ENCODE measurements at regions not wholly inside any gene's neighbourhood (a gene's known extent, or its start where the extent isn't known, plus 50 kb on each side); places are given as distances from the start of the nearest gene placed in this dataset.

DNA sequence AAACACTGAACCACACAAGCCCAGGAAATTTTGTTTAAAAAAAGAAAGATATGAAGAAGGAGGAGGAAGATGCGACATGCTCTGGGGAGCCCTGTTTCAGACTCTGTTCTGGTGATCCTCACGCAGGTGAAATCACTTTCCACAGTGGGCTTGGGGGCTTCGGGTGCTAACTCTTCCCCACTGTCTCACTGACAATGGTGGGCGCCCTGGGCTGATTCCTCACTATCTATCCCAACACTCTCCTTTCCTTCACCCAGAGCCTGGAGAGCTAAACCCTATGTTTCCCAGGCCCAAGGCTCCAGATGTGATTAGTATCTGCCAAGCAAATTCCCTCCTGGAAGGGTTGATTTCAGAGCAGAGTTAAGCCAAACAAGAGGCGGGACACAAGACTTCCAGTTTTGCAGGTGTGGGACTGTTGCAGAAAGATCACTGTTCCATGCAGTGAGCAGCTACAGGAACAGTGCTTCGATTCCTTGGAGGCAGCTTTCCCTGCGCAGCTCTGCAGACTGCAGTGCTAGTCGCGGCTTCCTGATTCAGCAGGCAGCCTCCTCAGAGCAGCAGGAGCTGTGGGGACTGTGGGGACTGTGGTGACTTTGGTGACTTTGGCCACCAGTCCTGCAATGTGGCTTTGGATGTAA, 168.3 kb downstream of the RHOU start:
- DNase-seq (ENCODE audit: low spot score) (peak; percentile 20), ATAC-seq (no peak)
- Mint-ChIP-seq H3K27ac (no peak overlapping the region), H3K4me1 (ENCODE audit: low read depth in 2 of 2) (no peaks in the 10 kb centered on the region), H3K27me3 (peaks cover 0 to 3% of the 10 kb centered on the region in 2 donors), H3K36me3 (no peaks in the 10 kb centered on the region), H3K4me3 (no peak overlapping the region), H3K9me3 (no peaks in the 10 kb centered on the region)

DNA sequence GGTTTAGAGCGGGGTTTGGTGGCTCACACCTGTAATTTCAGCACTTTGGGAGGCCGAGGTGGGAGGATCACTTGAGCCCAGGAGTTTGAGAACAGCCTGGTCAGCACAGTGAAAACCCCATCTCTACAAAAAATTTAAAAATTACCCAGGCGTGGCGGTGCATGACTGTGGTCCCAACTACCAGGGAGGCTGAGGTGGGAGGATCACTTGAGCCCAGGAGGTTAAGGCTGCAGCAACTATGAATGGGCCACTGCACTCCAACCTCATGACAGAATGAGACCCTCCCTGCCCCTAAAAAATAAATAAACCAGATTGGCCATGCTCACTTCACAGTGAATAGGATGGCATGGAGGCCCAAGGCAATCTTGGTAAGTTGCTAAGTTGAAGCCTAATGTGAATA, 168.9 kb downstream of the RHOU start:
- ATAC-seq (no peak), DNase-seq (ENCODE audit: low spot score) (peak; percentile 29)
- H3K27ac Mint-ChIP-seq = no peak overlapping the region
- H3K27me3 Mint-ChIP-seq = peaks cover 0 to 3% of the 10 kb centered on the region in 2 donors
- no peaks in the 10 kb centered on the region for H3K4me1 Mint-ChIP-seq (ENCODE audit: low read depth in 2 of 2)
- H3K4me3 Mint-ChIP-seq = no peak overlapping the region
- no peaks in the 10 kb centered on the region for H3K36me3 Mint-ChIP-seq
- H3K9me3 Mint-ChIP-seq = no peaks in the 10 kb centered on the region

DNA sequence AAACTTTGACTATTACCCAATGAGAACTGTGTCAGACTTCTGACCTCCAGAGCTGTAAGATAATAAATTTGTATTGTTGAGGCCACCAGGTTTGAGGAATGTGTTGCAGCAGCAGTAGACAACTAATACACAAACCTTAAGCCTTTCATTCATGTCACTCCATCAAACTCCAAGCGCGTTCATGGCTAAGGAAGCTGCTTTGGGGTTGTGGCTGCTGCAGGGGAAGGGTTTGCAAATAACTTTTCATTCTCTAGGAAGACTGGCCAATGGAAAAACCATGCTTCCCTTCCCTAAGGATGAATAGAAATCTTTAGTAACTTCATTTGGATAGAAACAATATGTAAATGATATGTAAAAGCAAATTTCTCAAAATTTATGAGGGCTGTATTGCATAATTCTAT, 170.4 kb downstream of the RHOU start:
- H3K27me3 Mint-ChIP-seq = peaks cover 5 to 6% of the 10 kb centered on the region in 2 donors
- no peaks in the 10 kb centered on the region for H3K4me1 Mint-ChIP-seq (ENCODE audit: low read depth in 2 of 2)
- H3K4me3 Mint-ChIP-seq = no peak overlapping the region
- no peak overlapping the region for H3K27ac Mint-ChIP-seq
- H3K36me3 Mint-ChIP-seq = no peaks in the 10 kb centered on the region
- DNase-seq (ENCODE audit: low spot score) (no peak), ATAC-seq (no peak)
- no peaks in the 10 kb centered on the region for H3K9me3 Mint-ChIP-seq

DNA sequence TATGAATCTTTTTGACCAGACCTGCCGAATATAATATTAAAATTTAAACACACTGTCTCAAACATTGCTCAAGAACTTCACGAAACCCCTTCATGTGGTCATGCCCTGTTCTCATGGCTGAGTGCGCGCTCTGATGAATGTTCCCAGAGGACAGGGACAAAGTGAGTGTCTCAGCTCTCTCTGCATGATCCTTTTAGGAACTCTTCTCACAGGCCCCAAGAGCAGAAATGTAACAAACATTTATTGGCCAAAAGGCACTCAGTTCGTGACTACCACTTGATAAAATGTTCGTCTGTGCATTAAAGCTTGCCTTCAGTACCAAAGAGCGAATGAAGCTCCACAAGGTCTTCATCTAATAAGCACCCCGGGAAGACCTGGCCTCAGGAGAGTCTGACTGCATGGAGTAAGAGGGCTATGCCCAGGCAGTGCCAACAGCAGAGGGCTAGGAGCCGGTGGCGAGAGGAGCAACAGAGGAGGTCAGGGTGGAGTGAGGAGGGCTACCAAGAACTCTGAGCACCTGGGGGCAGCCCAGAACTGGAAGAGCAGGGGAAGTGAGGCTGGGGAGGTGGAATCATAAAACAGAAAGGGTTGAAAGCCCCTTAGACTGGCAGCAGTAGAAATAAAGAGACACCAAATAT, 171.1 kb downstream of the RHOU start:
- Mint-ChIP-seq H3K9me3 (no peaks in the 10 kb centered on the region), H3K4me3 (no peak overlapping the region), H3K27me3 (peaks cover 5 to 6% of the 10 kb centered on the region in 2 donors), H3K4me1 (ENCODE audit: low read depth in 2 of 2) (no peaks in the 10 kb centered on the region), H3K36me3 (no peaks in the 10 kb centered on the region), H3K27ac (no peak overlapping the region)
- no peak for ATAC-seq
- no peak for DNase-seq (ENCODE audit: low spot score)

DNA sequence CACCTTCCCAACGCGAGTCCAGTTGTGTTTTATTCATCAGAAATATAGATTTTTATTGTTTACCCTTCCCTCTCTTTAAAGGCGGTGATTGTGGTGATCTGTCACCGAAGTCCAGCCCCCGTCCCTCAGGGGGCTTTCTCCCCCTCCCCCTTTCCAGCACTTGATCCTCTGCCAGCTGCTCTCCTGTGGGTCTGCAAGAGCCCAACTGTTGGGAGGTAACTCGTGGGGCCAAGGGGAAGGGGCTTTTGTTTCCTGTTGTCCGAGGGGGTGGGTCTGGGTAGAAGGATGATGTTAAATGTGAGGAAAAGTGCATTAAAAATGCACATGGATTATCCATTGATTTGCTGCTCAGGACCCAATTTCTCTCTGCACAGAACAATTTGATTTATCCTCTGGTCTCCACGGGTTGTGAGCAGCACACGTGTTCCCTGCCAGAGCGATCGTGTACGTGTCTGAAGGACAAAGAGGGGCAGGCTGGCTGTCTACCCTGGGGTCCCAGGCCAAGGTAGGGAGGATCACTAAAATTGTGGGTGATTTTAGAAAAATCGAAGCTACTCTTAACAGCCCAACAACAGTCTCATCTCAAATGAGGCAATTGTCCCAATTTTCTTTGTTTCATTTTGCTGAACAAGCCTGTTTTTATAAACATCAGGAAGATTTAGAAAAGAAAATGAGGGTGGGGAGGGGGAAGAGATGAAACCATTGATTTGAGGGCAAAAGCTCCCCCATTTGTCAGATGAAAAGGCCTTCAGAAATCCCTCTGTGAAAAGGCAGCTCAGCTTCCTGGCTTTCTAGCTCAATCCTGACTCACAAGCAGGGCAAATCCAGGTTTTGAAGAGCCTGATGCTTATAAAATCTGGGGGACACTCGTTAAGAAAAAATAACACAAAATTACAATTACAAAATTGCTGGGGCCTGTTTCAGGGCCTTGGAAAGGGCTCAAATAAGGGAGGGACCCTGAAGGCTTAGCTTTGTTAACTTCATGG, 176.2 kb downstream of the RHOU start:
- no peaks in the 10 kb centered on the region for H3K4me1 Mint-ChIP-seq (ENCODE audit: low read depth in 2 of 2)
- H3K4me3 Mint-ChIP-seq = no peak overlapping the region
- no peak for ATAC-seq
- H3K27me3 Mint-ChIP-seq = peaks cover 3 to 5% of the 10 kb centered on the region in 2 donors
- H3K9me3 Mint-ChIP-seq = no peaks in the 10 kb centered on the region
- no peaks in the 10 kb centered on the region for H3K36me3 Mint-ChIP-seq
- no peak overlapping the region for H3K27ac Mint-ChIP-seq
- no peak for DNase-seq (ENCODE audit: low spot score)

DNA sequence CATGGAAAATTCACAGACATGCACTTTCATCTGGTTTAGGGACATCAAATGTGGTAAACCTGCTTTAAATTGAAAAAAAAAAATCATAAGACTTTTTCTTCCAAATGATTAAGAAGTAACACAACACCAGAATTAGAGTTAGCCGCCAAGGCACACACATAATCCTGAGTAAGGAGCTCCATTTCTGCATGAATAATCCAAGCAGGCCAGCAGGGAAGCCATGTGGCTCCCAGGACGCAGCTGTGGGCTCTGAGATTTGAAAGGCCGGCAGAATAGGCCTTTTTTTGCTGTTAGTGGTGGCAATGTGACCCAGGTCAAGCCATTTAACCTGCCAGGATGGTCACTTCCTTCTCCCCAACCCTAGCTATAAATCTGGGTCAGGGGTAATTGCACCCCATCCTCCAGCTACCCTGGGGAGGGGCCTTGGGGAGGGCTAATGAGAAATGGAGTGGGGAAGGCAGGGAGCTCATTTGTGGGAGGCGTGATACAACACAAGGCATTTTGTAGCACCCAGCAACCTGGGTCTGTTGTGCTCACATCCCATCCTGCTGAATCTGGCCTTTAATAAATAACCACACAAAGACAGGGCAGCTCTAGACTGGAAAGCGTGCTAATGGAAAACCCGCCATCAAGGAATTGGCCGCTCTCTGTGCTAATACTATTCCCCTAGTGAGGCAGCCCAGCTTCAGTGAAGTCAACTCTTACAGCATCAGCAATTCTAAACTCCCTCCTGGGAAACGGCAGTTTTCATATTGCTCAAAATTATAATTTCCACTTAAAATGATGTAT, 178.5 kb downstream of the RHOU start:
- peak; percentile 37 for DNase-seq (ENCODE audit: low spot score)

GRCh38 chr1:228914700-228915099, 179.4 kb downstream of the RHOU start:
- Mint-ChIP-seq H3K9me3 (no peaks in the 10 kb centered on the region), H3K4me1 (ENCODE audit: low read depth in 2 of 2) (peaks cover 2 to 5% of the 10 kb centered on the region in 2 donors), H3K4me3 (no peak overlapping the region), H3K36me3 (no peaks in the 10 kb centered on the region), H3K27me3 (peaks cover 2 to 3% of the 10 kb centered on the region in 2 donors), H3K27ac (no peak overlapping the region)
- ATAC-seq (no peak), DNase-seq (ENCODE audit: low spot score) (no peak)

More for the DNA sequence above, 178.5 kb downstream of the RHOU start:
- no peaks in the 10 kb centered on the region for H3K36me3 Mint-ChIP-seq
- peaks cover 0 to 2% of the 10 kb centered on the region in 2 donors for H3K4me1 Mint-ChIP-seq (ENCODE audit: low read depth in 2 of 2)
- no peak overlapping the region for H3K4me3 Mint-ChIP-seq
- H3K27ac Mint-ChIP-seq = no peak overlapping the region
- no peak for ATAC-seq
- peaks cover 3 to 5% of the 10 kb centered on the region in 2 donors for H3K27me3 Mint-ChIP-seq
- H3K9me3 Mint-ChIP-seq = no peaks in the 10 kb centered on the region

DNA sequence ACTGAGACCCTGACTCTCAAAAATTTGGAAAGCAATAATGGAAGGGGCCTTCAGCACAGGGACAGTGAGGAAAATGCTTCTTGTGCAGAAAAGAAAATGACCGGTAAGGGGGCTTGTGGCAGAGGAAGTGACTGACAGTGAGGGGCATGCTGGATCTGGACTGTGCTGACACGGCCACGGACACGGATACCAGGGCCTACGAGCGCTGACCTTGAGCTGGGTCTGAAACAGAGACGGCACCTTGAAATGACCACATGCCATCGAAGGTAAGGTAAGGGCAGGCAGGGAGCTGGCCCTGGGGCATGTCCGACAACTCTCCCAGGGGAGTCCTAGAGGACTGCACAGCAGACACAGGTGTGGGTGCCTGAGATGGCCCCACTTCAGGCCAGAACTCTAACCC, 182.1 kb downstream of the RHOU start:
- Mint-ChIP-seq H3K27me3 (no peaks in the 10 kb centered on the region), H3K36me3 (no peaks in the 10 kb centered on the region), H3K27ac (peak overlapping the region in 1 of 2 donors; percentile 21), H3K4me3 (no peak overlapping the region), H3K4me1 (ENCODE audit: low read depth in 2 of 2) (peaks cover 20 to 25% of the 10 kb centered on the region in 2 donors), H3K9me3 (no peaks in the 10 kb centered on the region)
- DNase-seq (ENCODE audit: low spot score) = no peak
- ATAC-seq = peak; percentile 22 to 34

GRCh38 chr1:228917755-228918154, 182.5 kb downstream of the RHOU start:
- Mint-ChIP-seq H3K4me1 (ENCODE audit: low read depth in 2 of 2) (peaks cover 20 to 25% of the 10 kb centered on the region in 2 donors), H3K36me3 (no peaks in the 10 kb centered on the region), H3K4me3 (no peak overlapping the region), H3K9me3 (no peaks in the 10 kb centered on the region), H3K27me3 (no peaks in the 10 kb centered on the region), H3K27ac (no peak overlapping the region)
- ATAC-seq (no peak), DNase-seq (ENCODE audit: low spot score) (peak; percentile 1)

- H3K27ac Mint-ChIP-seq = no peak overlapping the region
- no peaks in the 10 kb centered on the region for H3K9me3 Mint-ChIP-seq
- peak; percentile 45 for DNase-seq (ENCODE audit: low spot score)
- no peak overlapping the region for H3K4me3 Mint-ChIP-seq
- H3K4me1 Mint-ChIP-seq (ENCODE audit: low read depth in 2 of 2) = peaks cover 20 to 25% of the 10 kb centered on the region in 2 donors
- ATAC-seq = no peak
- H3K27me3 Mint-ChIP-seq = no peaks in the 10 kb centered on the region
- no peaks in the 10 kb centered on the region for H3K36me3 Mint-ChIP-seq
Measured at GRCh38 chr1:228918335-228918734, 183.1 kb downstream of the RHOU start.

DNA sequence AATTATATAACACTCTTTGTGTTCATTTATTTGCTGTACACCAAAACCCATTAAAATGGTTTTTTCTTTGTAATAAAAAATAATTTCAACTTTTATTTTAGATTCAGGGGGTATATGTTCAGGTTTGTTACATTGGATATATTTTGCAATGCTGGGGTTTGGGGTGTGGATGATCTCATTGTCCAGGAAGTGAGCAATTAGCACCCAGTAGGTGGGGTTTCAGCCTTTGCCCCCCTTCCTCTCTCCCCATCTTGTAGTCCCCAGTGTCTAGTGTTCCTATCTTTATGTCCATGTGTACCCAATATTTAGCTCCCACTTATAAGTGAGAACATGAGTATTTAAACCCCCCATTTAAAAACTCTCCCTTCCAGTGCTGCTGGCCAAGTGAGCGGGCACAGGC, 184.6 kb downstream of the RHOU start:
- no peaks in the 10 kb centered on the region for H3K27me3 Mint-ChIP-seq
- peak overlapping the region; percentile 23 for H3K4me3 Mint-ChIP-seq
- H3K36me3 Mint-ChIP-seq = no peaks in the 10 kb centered on the region
- H3K4me1 Mint-ChIP-seq (ENCODE audit: low read depth in 2 of 2) = peaks cover 20 to 25% of the 10 kb centered on the region in 2 donors
- no peaks in the 10 kb centered on the region for H3K9me3 Mint-ChIP-seq
- DNase-seq (ENCODE audit: low spot score) = peak; percentile 60
- peak; percentile 66 to 75 for ATAC-seq
- peak overlapping the region in 1 of 2 donors; percentile 56 for H3K27ac Mint-ChIP-seq

GRCh38 chr1:228920831-228921230, 185.6 kb downstream of the RHOU start:
- ATAC-seq = no peak
- no peaks in the 10 kb centered on the region for H3K9me3 Mint-ChIP-seq
- H3K27ac Mint-ChIP-seq = peak overlapping the region in 1 of 2 donors; percentile 56
- H3K36me3 Mint-ChIP-seq = no peaks in the 10 kb centered on the region
- H3K27me3 Mint-ChIP-seq = peaks cover 0 to 2% of the 10 kb centered on the region in 2 donors
- no peak overlapping the region for H3K4me3 Mint-ChIP-seq
- no peak for DNase-seq (ENCODE audit: low spot score)
- H3K4me1 Mint-ChIP-seq (ENCODE audit: low read depth in 2 of 2) = peaks cover 20 to 25% of the 10 kb centered on the region in 2 donors

- Mint-ChIP-seq H3K9me3 (peaks cover 4% of the 10 kb centered on the region), H3K4me1 (ENCODE audit: low read depth in 2 of 2) (peaks cover 20 to 25% of the 10 kb centered on the region in 2 donors), H3K36me3 (no peaks in the 10 kb centered on the region), H3K27ac (peak overlapping the region in 1 of 2 donors; percentile 56), H3K27me3 (peaks cover 0 to 2% of the 10 kb centered on the region in 2 donors), H3K4me3 (no peak overlapping the region)
- peak; percentile 44 to 48 for ATAC-seq
- no peak for DNase-seq (ENCODE audit: low spot score)
Measured at GRCh38 chr1:228921481-228921880, 186.2 kb downstream of the RHOU start.

Data from natural killer cell treated with Interleukin-12 subunit alpha and Interleukin-12 subunit beta and Interleukin-15 and Interleukin-18, amount 100 ng/mL, for 72 hours (primary cell).